GM12875 (cell line): ENCODE measurements at regions not wholly inside any gene's neighbourhood (a gene's known extent, or its start where the extent isn't known, plus 50 kb on each side); places are given as distances from the start of the nearest gene placed in this dataset.

ENCODE experiments used
- H3K4me3 ChIP-seq: one replicate; pipeline ENCODE4 v1.5.1; 2011; ENCODE audit warnings: low read depth, low read length, control low read depth
- TF ChIP-seq, protein P1 (sequence below): IDR thresholded peaks from 2 replicates; pipeline ENCODE4 v1.5.1; 2011; ENCODE audit warnings: low read depth, mild to moderate bottlenecking, control low read depth, inconsistent platforms, low read length, moderate library complexity, borderline replicate concordance; ENCODE audit not compliant: insufficient read depth

DNA sequence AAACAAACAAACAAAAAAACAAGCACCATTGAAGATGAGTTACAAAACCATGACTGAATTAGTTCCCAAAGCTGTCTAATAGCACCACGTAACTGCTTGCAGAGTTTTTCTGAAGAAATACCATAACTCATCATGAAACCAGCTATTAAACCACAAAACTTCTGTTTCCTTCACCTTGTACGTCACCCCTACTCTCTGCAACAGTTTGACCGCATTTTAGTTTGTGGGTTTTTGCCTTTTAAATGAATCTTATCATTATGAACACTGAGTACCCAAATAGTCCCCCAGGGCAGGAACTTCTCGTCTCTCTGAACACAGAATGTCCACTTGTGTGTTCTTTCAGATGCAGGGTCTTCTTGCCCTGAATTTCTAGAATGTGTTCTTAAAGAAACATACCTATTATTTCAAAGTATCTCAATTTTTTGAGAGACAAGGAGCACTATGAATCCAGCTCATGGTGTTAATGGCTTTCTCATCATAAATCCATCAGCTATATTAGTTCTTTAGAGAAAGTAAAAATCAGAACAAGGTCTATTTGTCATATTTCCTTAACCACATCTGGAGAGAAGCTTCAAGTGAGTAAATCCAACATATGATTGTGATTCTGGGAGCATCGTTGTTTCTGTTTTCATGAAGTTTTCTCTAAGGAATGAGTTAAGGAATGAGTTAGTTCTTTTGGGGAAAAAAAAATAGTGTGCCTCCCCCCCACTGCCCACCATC lies 210.6 kb downstream of the AUH start:
- TF ChIP-seq, protein P1, sequence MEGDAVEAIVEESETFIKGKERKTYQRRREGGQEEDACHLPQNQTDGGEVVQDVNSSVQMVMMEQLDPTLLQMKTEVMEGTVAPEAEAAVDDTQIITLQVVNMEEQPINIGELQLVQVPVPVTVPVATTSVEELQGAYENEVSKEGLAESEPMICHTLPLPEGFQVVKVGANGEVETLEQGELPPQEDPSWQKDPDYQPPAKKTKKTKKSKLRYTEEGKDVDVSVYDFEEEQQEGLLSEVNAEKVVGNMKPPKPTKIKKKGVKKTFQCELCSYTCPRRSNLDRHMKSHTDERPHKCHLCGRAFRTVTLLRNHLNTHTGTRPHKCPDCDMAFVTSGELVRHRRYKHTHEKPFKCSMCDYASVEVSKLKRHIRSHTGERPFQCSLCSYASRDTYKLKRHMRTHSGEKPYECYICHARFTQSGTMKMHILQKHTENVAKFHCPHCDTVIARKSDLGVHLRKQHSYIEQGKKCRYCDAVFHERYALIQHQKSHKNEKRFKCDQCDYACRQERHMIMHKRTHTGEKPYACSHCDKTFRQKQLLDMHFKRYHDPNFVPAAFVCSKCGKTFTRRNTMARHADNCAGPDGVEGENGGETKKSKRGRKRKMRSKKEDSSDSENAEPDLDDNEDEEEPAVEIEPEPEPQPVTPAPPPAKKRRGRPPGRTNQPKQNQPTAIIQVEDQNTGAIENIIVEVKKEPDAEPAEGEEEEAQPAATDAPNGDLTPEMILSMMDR: no peak
- H3K4me3 ChIP-seq: no peak overlapping the region

DNA sequence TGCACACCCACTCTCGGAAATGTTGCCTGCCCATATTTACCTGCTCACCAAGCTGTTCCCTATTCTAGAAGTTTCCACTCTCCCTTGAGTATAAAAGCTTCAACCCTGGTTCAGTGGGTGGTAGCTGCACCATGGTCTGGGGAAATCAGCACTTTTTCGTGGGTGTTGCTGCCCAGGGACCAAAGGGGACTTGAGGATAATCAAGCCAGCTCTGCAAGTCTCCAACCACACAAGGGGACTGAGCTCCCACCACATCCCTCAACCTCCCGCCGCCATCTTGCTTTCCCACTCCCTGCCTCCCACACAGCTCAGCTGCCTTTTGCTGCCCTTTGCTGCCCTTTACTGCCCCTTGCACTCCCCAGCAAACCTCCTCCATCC lies 210.0 kb downstream of the AUH start:
- no peak overlapping the region for H3K4me3 ChIP-seq
- TF ChIP-seq, protein P1: no peak

DNA sequence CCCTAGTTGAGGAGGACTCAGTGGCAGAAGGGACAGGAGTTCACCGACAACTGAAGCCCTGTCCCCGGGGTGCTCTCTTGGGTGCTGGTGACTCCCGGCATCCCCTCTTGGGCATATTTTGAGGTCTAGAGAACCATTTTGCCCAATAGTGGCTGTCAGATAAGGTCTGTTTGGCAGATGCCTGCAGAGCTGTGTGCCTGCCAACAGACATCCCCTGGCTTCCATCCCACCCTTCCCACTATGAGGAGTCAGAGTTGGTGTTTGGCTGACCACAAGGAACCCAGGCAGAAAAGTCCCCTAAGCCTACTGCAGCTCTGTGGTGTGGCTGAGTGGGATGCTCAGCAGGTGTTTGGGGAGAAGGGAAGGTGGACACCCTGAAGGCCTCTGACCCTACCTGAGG lies 207.0 kb downstream of the AUH start:
- H3K4me3 ChIP-seq: no peak overlapping the region
- TF ChIP-seq, protein P1: no peak

DNA sequence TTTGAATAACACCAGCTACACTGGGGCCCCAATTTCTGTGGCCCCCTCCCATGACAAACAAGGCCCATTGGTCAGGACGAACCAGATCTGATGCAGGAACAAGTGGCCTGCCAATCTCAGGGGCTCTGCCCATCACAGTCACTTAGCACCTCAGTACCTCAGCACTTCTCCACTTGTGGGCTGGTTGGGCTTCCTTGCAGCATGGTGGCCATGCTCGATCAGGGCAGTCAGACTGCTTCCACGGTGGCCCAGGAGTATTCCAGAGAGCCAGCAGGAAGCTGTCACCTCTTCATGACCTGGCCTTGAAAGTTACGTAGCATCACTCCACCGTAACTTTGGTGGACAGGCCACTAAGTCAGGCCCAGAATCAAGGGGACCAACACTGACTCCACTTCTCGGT lies 206.5 kb downstream of the AUH start:
- TF ChIP-seq, protein P1: no peak
- no peak overlapping the region for H3K4me3 ChIP-seq

DNA sequence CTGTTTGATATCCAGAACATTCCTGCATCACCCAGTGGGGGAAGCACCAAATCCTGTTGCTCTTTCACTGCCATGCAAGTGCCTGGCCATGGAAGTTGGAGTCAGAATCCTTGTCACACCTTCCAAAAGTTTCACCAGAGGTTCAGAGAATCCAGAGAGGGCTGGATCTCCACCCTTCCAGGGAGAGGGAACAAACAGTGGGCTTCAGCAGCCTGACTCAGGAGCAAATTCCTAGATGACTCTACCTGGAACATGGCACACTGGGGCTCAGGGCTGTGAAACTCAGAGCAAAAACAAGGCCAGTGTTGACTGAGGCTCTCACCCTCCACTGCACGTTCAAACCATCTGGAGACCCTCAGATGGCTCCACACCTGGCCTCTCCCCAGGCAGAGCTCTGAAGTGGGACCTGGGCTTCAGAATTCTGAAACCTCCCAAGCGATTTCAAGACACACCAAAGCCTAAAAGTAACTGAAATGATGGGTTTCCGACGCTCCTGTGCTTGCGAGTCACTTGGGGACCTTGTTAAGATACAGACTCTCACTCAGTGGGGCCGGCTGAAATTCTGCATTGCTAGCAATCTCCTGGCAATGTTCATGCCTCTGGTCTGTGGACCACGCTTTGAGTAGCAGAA lies 205.9 kb downstream of the AUH start:
- TF ChIP-seq, protein P1: no peak
- no peak overlapping the region for H3K4me3 ChIP-seq

DNA sequence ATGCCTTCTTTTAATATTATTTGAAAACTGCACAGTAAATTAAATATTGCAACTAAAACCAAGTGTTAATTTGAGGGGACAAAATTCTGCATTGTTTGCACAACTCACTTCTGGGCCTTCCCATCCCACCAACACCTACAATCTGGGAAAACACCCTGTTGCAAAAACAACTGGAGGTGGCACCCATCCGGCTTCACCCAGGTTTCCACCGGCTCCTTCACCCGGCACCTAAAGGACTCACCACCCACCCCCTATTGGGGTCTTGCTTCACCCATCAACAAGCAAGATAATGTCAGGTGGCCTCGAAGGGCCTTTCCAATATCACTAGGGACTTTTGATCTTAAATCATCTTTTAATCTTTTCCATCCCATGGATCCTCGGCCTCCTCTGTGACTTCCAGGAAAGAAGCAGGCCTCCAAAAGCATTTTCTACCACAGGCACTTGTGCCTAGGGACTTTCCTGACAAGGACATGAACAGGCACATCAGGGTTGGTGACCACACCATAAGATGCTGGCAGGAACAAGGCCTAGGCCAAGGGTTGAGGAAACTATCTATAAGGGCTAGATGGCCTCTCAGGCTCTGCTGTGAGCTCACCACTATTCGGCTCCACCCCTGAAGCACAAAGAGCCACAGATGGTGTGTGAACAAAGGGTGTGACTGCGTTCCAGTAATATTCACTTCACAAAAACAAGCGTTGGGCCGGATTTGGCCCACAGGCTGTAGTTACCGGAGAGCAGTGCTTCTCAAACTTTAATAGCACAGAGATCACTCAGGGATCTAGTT lies 205.1 kb downstream of the AUH start:
- H3K4me3 ChIP-seq: no peak overlapping the region
- TF ChIP-seq, protein P1: no peak
